LNCaP clone FGC (cell line): ENCODE measurements at regions not wholly inside any gene's neighbourhood (a gene's known extent, or its start where the extent isn't known, plus 50 kb on each side); places are given as distances from the start of the nearest gene placed in this dataset.
A peak's percentile ranks its signal among the peaks of the same experiment; 100 is the strongest.
"Not testable (repeated sequence)": the region's sequence is repeated elsewhere in the genome, so short reads cannot be mapped to it uniquely, and the experiment has no call there.

Source experiments
- DNase-seq: peaks from one replicate; pipeline ENCODE4 v3.0.0-alpha.2; 2011; ENCODE audit warnings: low read depth
- H3K4me3 ChIP-seq: 2 replicates; pipeline ENCODE4 v1.5.1; 2011; ENCODE audit warnings: mild to moderate bottlenecking, low read depth, low read length, control low read depth
- CTCF ChIP-seq: IDR thresholded peaks from 2 replicates; pipeline ENCODE4 v1.5.1; 2012; ENCODE audit warnings: mild to moderate bottlenecking; ENCODE audit not compliant: control insufficient read depth, insufficient read depth; ENCODE audit errors: extremely low read depth

DNA sequence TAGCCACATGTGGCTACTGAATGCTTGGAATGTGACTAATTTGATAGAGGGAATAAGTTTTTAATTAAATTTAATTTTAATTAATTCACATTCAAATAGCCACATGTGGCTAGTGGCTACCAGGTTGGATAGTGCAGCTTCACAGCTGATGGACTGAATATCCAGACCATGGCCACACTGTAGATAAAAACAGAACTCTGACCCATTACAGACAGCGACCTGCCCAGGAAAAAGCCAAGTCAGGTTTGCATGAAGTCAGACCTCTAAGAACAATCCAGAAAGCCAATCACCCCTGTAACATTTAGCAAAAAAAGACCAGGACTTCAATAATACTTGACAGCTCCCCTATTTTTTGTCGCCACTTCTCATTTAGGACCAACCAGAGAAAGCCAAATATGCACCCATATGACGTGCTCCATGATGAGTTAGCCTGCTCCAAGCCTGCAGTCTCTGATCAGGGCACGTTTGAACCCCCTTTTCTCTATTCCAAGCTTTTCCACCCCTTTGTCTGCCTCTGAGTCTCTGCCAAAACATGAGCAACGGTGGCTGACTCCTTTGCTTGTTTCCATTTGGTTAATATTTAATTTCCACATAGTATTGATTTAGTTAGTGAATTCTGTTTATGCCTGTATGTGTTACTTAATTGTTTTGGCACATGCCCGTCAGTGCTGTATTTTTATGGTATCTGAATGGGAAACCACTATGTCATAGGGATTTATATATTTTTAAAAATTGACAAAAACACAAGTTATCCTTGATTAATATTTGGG, 636.3 kb downstream of the UTRN start:
- TF ChIP-seq CTCF, result no peak
- no peak for DNase-seq
- no peak overlapping the region for H3K4me3 ChIP-seq

GRCh38 chr6:144922120-144922722, 637.1 kb downstream of the UTRN start:
- no peak overlapping the region for H3K4me3 ChIP-seq
- TF ChIP-seq CTCF, result no peak
- no peak for DNase-seq

GRCh38 chr6:144922771-144923490, 637.8 kb downstream of the UTRN start:
- H3K4me3 ChIP-seq, result not testable (repeated sequence)

GRCh38 chr6:144923491-144923787, 638.3 kb downstream of the UTRN start:
- not testable (repeated sequence) for H3K4me3 ChIP-seq, DNase-seq

More at GRCh38 chr6:144922771-144923490, 637.8 kb downstream of the UTRN start:
- DNase-seq, result not testable (repeated sequence)

DNA sequence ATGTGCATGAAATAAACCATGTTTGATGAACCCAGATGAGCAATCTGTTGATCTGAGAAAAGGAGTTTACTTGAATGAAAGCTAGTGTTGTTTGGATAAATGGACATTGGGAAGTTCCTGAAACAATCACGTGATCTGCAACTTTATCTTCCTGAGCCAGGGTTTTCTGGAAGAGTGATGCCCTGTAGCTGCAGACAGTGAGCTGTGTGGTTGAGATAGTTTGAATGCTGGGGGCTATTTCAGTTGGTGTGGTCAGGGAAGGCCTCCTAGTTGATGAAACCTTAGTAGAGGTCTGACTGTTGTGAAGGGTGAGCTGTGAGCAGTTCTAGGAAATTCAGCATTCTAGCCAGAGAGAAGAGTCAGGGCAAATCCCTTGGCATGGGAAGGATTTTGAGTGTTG, 643.7 kb downstream of the UTRN start:
- no peak for TF ChIP-seq CTCF
- no peak for DNase-seq
- H3K4me3 ChIP-seq, result no peak overlapping the region

DNA sequence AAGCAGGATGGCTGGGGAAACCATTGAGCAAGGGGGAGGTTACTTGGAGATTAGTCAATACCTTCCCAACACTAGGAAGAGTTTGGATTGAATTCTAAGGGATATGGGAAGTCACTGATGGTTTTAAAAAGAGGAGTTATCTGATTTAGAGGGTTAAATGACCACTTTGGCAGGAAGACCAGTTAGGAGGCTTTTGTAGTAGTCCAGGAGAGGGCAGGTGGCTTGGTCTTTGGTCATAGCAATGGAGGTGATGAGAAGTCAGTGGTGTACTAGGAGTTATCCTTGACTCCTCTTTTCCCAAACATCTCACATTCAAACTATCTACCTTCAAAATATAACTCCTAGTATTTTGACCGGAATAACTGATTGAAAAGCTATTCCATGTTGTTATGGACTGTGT, 644.1 kb downstream of the UTRN start:
- TF ChIP-seq CTCF, result no peak
- no peak for DNase-seq
- H3K4me3 ChIP-seq, result no peak overlapping the region

GRCh38 chr6:144931172-144932035, 646.3 kb downstream of the UTRN start:
- no peak overlapping the region for H3K4me3 ChIP-seq
- peak; percentile 64 for TF ChIP-seq CTCF
- no peak for DNase-seq
